ENCODE measurements at regions not wholly inside any gene's neighbourhood (a gene's known extent, or its start where the extent isn't known, plus 50 kb on each side); places are given as distances from the start of the nearest gene placed in this dataset.

GRCh38 chr1:163807331-163808049 lies 485.7 kb downstream of the NUF2 start:
- TF ChIP-seq, protein P1, sequence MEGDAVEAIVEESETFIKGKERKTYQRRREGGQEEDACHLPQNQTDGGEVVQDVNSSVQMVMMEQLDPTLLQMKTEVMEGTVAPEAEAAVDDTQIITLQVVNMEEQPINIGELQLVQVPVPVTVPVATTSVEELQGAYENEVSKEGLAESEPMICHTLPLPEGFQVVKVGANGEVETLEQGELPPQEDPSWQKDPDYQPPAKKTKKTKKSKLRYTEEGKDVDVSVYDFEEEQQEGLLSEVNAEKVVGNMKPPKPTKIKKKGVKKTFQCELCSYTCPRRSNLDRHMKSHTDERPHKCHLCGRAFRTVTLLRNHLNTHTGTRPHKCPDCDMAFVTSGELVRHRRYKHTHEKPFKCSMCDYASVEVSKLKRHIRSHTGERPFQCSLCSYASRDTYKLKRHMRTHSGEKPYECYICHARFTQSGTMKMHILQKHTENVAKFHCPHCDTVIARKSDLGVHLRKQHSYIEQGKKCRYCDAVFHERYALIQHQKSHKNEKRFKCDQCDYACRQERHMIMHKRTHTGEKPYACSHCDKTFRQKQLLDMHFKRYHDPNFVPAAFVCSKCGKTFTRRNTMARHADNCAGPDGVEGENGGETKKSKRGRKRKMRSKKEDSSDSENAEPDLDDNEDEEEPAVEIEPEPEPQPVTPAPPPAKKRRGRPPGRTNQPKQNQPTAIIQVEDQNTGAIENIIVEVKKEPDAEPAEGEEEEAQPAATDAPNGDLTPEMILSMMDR (conservative IDR thresholded peaks at IDR 0.05 in 1 of 2, IDR thresholded peaks at IDR 0.05 in 1 of 2; ENCODE audit: extremely low read depth in 1 of 2, insufficient read depth in 1 of 2, low read depth in 1 of 2, low read length in 2 of 2): no peak
- no peak for TF ChIP-seq EZH2 (IDR thresholded peaks at IDR 0.05; ENCODE audit: borderline replicate concordance, low read length)
